Naive thymus-derived CD8-positive, alpha-beta T cell (primary cell): ENCODE measurements at regions not wholly inside any gene's neighbourhood (a gene's known extent, or its start where the extent isn't known, plus 50 kb on each side); places are given as distances from the start of the nearest gene placed in this dataset.
"Not testable (repeated sequence)": the region's sequence is repeated elsewhere in the genome, so short reads cannot be mapped to it uniquely, and the experiment has no call there.

Experiments used
- ATAC-seq, 2 donors: fragments of 150-1000 bp; cut with Tn5 transposase in 1 of 2; sonication (Bioruptor Pico), chemical (Tn5 transposase) in 1 of 2; 1 replicate in 1 of 2; 2 replicates in 1 of 2; pipeline ENCODE4 v1.10.0; 2021; ENCODE audit warnings: mild to moderate bottlenecking in 2 of 2, moderate library complexity in 2 of 2
- POLR2A ChIA-PET: fragments of 350-600 bp; sonication (Branson Sonifier 250); formaldehyde crosslinking; loops from one replicate; lab custom pipeline; 2021; ENCODE audit warnings: antibody characterized with exemption; lab: Charles Lee
- DNase-seq, 10 donors: peaks; one replicate each; pipeline versions ENCODE4 v3.0.0 to v3.0.0-alpha.2; 2020 to 2022
- H3K27ac Mint-ChIP-seq, 10 donors: one replicate each; pipeline ENCODE4 v1.8.0; 2020 to 2022; ENCODE audit warnings: mild to moderate bottlenecking in 10 of 10, mixed read lengths in 10 of 10, moderate library complexity in 4 of 10, inconsistent platforms in 1 of 10
- H3K27me3 Mint-ChIP-seq, 5 donors: one replicate each; pipeline ENCODE4 v1.8.0; 2021 to 2022; ENCODE audit warnings: mixed read lengths in 5 of 5
- H3K36me3 Mint-ChIP-seq, 3 donors: one replicate each; pipeline ENCODE4 v1.8.0; 2020 to 2022; ENCODE audit warnings: mixed read lengths in 3 of 3, mild to moderate bottlenecking in 2 of 3, inconsistent platforms in 1 of 3
- H3K4me1 Mint-ChIP-seq, 4 donors: one replicate each; pipeline ENCODE4 v1.8.0; 2021 to 2022; ENCODE audit warnings: mixed read lengths in 4 of 4
- H3K4me3 Mint-ChIP-seq, 10 donors: one replicate each; pipeline ENCODE4 v1.8.0; 2020 to 2022; ENCODE audit warnings: mild to moderate bottlenecking in 10 of 10, mixed read lengths in 10 of 10, moderate library complexity in 6 of 10, inconsistent platforms in 1 of 10
- H3K9me3 Mint-ChIP-seq, 9 donors: one replicate each; pipeline ENCODE4 v1.8.0; 2020 to 2022; ENCODE audit warnings: mixed read lengths in 9 of 9, mild to moderate bottlenecking in 3 of 9, inconsistent platforms in 1 of 9, moderate library complexity in 1 of 9

- H3K9me3 Mint-ChIP-seq: peaks cover 0 to 10% (median 2%) of the 10 kb centered on the region in 9 donors
- H3K4me3 Mint-ChIP-seq, H3K27ac Mint-ChIP-seq, H3K4me1 Mint-ChIP-seq, DNase-seq, ATAC-seq, POLR2A ChIA-PET, H3K36me3 Mint-ChIP-seq, H3K27me3 Mint-ChIP-seq: not testable (repeated sequence)
These were observed 858.8 kb downstream of the TUBA3C start for GRCh38 chr13:18322821-18323220.

DNA sequence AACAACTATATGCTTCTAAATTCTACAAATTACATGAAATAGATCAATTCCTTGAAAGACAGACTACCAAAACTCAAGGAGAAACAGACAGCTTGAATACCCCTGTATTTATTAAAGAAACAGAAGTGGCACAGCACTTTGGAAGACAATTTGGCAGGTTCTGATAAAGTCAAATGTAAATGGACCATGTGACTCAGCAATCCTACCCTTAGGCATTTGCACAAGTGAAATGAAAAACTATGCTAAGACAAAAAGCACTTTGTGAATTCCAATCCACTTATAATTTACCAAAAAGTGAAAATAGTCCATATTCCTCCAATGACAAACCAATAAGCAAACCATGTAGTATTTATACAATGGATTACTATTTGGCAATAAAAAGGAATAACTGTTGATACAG, 862.0 kb downstream of the TUBA3C start:
- H3K27ac Mint-ChIP-seq, H3K27me3 Mint-ChIP-seq, DNase-seq, POLR2A ChIA-PET, H3K36me3 Mint-ChIP-seq, H3K4me1 Mint-ChIP-seq, ATAC-seq, H3K4me3 Mint-ChIP-seq: not testable (repeated sequence)
- peaks cover 0 to 30% (median 5%) of the 10 kb centered on the region in 9 donors for H3K9me3 Mint-ChIP-seq

- H3K9me3 Mint-ChIP-seq: peaks cover 0 to 23% (median 15%) of the 10 kb centered on the region in 9 donors
These were observed 878.3 kb downstream of the TUBA3C start for GRCh38 chr13:18303240-18303813.

DNA sequence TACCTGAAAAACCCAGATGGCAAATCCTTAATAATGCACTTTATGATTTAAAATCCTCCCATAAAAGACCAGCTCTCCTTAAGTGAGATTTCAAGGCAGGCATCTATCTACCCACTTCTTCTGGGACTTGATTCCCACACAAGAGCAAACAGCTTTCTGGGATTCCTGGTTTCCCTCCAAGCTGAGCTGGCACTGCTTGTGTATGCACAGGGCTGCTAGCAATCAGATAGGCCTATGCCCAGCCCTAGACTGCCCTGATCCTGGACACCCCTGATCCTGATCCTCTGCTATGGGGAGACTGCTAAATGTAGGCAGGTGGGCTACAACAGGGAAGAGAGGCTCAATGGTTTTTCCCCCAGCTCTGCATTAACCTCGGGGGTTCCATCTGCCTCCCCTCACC, 880.7 kb downstream of the TUBA3C start:
- ATAC-seq, H3K27me3 Mint-ChIP-seq, DNase-seq, H3K27ac Mint-ChIP-seq, POLR2A ChIA-PET, H3K4me1 Mint-ChIP-seq, H3K4me3 Mint-ChIP-seq, H3K36me3 Mint-ChIP-seq: not testable (repeated sequence)
- peaks cover 0 to 27% (median 13%) of the 10 kb centered on the region in 9 donors for H3K9me3 Mint-ChIP-seq

More at GRCh38 chr13:18303240-18303813, 878.3 kb downstream of the TUBA3C start:
- H3K4me1 Mint-ChIP-seq, H3K27ac Mint-ChIP-seq, H3K4me3 Mint-ChIP-seq, DNase-seq, POLR2A ChIA-PET, ATAC-seq, H3K27me3 Mint-ChIP-seq, H3K36me3 Mint-ChIP-seq: not testable (repeated sequence)

DNA sequence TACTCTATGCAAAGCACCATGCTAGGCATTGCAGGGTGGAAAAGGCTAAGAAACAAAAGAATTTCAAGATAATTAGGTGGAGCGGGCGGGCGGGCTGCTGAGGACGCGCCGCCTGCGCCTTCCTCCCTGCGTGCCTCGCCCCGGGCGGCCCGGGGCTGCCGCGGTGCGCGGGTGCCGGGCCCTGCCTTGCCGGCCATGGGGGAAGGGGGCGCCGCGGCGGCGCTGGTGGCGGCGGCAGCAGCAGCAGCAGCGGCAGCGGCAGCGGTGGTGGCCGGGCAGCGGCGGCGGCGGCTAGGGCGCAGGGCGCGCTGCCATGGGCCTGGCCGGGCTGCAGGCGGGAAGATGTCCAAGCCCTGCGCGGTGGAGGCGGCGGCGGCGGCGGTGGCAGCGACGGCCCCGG, 884.3 kb downstream of the TUBA3C start:
- H3K27ac Mint-ChIP-seq, H3K4me3 Mint-ChIP-seq, POLR2A ChIA-PET, H3K4me1 Mint-ChIP-seq, H3K27me3 Mint-ChIP-seq, DNase-seq, H3K36me3 Mint-ChIP-seq: not testable (repeated sequence)
- peaks cover 0 to 13% (median 5%) of the 10 kb centered on the region in 9 donors for H3K9me3 Mint-ChIP-seq
- ATAC-seq: peak in 1 of 2 donors; percentile 25

GRCh38 chr13:18296617-18297016, 885.0 kb downstream of the TUBA3C start:
- peaks cover 0 to 13% (median 3%) of the 10 kb centered on the region in 9 donors for H3K9me3 Mint-ChIP-seq
- H3K27me3 Mint-ChIP-seq, H3K4me3 Mint-ChIP-seq, H3K27ac Mint-ChIP-seq, ATAC-seq, H3K36me3 Mint-ChIP-seq, H3K4me1 Mint-ChIP-seq, POLR2A ChIA-PET, DNase-seq: not testable (repeated sequence)

- H3K27ac Mint-ChIP-seq, H3K27me3 Mint-ChIP-seq, POLR2A ChIA-PET, DNase-seq, ATAC-seq, H3K4me3 Mint-ChIP-seq, H3K4me1 Mint-ChIP-seq, H3K36me3 Mint-ChIP-seq: not testable (repeated sequence)
- peaks cover 0 to 13% (median 5%) of the 10 kb centered on the region in 9 donors for H3K9me3 Mint-ChIP-seq
These were observed 887.3 kb downstream of the TUBA3C start for GRCh38 chr13:18294311-18294710.

- POLR2A ChIA-PET, H3K4me1 Mint-ChIP-seq, H3K4me3 Mint-ChIP-seq, H3K27ac Mint-ChIP-seq, H3K9me3 Mint-ChIP-seq, H3K36me3 Mint-ChIP-seq, ATAC-seq, H3K27me3 Mint-ChIP-seq, DNase-seq: not testable (repeated sequence)
These were observed 894.8 kb downstream of the TUBA3C start for GRCh38 chr13:18286848-18287247.

DNA sequence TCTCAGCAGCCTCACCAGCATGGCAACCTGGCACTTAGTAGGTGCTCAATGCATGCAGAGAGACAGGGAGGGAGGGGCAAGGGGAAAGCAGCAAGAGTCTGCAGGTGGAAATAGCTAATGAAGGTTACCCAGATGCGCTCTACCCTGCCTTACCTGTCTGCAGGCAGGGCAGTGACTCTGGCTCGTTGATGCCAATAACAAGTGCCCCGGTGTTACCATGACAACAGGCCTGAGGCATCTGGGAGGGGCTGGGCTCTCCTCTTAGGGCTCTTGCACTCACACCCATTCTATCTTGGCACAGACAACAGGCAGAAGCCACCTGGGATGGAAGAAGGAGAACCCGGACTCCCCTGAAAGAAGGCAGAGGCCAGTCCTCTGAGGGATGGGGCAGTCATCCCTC, 896.0 kb downstream of the TUBA3C start:
- H3K4me3 Mint-ChIP-seq, H3K36me3 Mint-ChIP-seq, H3K27ac Mint-ChIP-seq, ATAC-seq, DNase-seq, POLR2A ChIA-PET, H3K27me3 Mint-ChIP-seq, H3K9me3 Mint-ChIP-seq, H3K4me1 Mint-ChIP-seq: not testable (repeated sequence)

GRCh38 chr13:18284040-18284439, 897.6 kb downstream of the TUBA3C start:
- H3K4me1 Mint-ChIP-seq, H3K4me3 Mint-ChIP-seq, H3K9me3 Mint-ChIP-seq, POLR2A ChIA-PET, H3K27me3 Mint-ChIP-seq, H3K27ac Mint-ChIP-seq, H3K36me3 Mint-ChIP-seq, DNase-seq: not testable (repeated sequence)
- peak in 1 of 2 donors; percentile 13 for ATAC-seq

DNA sequence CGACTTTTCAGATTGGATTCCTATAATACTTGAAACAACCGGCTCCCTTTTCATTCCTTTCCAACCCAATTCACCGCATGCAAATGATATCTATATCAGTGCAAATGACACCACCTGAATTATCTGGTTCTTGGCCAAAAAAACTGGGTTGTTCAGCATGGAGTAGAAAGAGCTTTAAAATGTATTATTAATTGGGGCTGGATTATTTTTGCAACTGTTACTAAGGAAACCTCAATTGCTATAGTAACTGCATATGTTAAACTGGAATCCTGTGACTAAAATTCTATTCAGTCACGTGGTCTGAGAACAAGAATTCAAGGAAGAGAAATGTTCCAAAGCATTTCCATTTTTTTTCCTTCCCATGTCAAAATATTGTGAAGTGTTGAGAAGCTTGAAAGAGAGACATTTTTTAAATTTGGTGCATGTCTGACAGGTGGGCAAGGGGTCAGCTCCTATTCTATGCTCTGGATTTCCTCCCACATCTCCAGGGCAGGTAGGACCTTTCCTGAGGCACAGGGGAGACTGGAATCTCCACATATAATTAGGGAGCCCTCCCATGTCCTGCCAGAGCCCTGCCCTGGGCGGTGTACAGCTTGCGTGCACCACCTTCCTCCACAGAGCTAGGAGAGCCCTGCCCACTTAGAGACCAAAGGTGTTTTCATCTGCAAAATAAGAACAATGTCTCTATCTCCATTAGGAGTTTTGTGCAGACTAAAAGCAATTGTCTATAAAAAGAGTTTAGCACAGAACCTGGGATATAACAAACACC, 899.6 kb downstream of the TUBA3C start:
- H3K27ac Mint-ChIP-seq, H3K36me3 Mint-ChIP-seq, H3K4me3 Mint-ChIP-seq, POLR2A ChIA-PET, DNase-seq, H3K4me1 Mint-ChIP-seq, ATAC-seq, H3K27me3 Mint-ChIP-seq, H3K9me3 Mint-ChIP-seq: not testable (repeated sequence)

DNA sequence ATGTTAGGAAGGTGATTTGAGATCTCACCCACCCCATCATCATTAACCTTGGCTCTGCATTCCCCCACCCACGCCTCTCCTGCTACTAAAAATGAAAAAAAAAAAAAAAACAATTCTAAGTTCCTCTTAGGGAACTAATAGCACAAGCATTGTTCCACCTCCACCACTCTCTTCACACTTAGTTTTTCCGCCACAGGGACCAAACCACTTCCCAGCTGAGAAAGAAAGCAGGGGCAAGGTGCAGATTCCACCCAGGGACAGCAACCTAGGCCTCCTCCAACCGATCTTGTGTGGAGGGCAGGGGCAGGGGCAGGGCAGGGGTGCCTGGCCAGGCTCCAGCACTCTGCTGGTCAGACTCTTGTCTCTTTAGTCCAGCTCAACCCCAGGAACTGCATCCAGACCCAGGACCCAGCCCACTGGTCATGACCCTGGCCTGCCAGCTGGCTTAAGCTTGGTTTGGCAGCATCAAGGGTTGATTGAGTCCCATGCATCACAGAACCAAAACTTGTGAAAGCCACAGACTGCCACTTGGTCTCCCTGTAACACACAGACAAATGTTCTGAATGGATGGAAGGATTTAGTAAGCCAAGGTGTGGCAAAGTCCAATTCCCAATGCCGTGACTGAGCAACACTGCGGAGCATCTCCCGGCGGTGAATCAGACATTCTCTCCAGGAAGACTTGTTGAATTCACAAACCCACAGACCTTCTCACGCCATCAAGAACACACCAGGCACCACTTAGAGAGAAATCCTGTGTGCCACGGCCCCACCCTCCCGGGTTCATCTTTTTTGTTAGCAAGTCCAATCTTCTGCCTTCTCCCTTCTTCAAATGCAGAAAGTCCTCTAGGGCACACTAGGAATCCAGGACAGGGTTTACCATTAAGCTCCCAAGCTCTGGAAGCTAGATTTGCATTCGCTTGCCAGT, 900.5 kb downstream of the TUBA3C start:
- H3K27me3 Mint-ChIP-seq, ATAC-seq, H3K4me1 Mint-ChIP-seq, DNase-seq, H3K4me3 Mint-ChIP-seq, POLR2A ChIA-PET, H3K36me3 Mint-ChIP-seq, H3K27ac Mint-ChIP-seq, H3K9me3 Mint-ChIP-seq: not testable (repeated sequence)

DNA sequence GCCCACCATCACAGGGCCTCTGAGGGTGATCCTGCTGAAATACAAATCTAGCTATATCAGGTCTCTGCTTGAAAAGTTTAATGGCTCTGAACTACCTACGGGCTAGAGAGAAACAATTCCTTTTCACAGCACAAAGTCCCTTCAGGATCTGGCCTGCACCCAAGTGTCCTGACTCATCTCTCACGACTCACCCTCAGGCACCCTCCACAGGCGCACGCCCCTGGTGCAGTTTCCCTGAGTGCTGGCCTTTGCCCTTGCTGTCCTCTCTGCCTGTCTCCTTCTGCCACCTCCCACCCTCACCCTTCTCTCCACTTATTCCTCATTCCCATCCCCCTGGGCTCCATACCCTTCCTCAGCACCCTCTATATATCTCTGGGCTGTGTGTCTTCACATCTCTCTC, 901.7 kb downstream of the TUBA3C start:
- DNase-seq, H3K9me3 Mint-ChIP-seq, H3K27ac Mint-ChIP-seq, H3K36me3 Mint-ChIP-seq, H3K27me3 Mint-ChIP-seq, POLR2A ChIA-PET, ATAC-seq, H3K4me1 Mint-ChIP-seq, H3K4me3 Mint-ChIP-seq: not testable (repeated sequence)
